Activated T-cell treated with anti-CD3 and anti-CD28 coated beads for 4 hours (primary cell): ENCODE measurements at regions not wholly inside any gene's neighbourhood (a gene's known extent, or its start where the extent isn't known, plus 50 kb on each side); places are given as distances from the start of the nearest gene placed in this dataset.

Experiments used
- DNase-seq: peaks from one replicate; pipeline ENCODE4 v3.0.0-alpha.2; 2020

DNA sequence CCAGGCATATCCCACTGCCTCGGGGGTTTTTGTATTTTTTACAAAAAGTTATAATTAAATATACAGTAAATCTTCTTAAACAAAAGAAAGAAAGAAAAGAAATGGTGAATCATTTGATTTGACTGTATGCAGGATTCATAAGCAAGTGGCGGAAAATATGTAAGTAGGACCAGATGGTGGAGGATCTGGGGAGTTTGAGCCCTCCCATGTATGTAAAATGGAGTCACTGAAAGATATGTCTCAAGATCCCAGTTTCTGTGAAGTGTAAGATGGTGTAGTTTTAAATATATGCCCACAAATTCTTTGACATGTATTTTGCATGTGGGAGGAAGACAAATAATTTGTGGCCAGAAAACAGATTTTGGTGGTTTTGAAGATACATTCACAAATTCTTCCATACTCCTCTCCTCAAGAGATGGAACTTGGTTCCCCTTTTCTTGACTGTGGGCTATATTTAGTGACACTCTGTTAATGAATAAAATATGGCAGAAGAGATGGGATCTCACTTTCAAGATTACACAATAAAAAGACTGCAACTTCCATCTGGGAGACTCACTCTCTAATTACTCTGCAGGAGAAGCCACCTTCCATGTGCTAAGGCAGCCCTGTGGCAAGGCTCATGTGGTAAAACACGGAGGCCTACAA lies 133.6 kb upstream of the S100G start:
- DNase-seq: no peak

DNA sequence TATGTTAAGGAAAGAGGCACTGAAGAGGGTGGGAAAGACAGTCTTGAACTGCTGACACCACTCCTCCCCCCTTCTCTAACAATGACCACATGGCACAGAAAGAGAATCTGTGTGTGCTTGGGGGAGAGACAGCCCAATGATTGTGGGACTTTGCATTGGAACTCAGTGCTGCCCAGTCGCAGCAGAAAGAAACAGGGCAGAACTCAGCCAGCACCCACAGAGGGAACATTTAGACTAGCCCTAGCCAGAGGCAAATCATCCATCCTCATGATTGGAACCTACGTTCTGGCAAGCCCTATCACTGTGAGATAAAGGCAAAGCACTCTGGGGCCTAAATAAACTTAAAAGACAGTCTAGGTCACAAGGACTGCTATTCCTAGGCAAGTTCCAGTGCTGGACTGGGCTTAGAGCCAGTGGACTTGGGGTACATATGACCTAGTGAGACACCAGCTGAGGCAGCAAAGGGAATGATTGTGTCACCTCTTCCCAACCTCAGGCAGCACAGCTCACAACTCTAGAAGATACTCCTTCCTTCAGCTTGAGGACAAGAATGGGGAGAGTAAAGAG lies 132.8 kb upstream of the S100G start:
- no peak for DNase-seq

DNA sequence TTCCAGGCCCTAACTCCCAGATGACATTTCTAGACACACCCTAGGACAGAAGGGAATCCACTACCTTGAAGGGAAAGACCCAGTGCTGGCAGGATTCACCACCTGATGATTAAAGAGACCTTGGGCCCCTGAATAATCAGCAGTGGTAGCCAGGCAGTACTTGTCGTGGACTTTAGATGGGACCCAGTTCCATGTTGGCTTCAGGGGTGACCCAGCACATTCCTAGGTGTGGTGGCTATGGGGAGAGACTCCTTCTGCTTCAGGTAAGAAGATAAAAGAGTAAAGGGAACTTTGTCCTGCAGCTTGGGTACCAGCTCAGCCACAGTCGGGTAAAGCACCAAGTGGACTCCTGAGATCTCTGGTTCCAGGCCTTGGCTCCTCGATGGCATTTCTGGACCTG lies 131.8 kb upstream of the S100G start:
- DNase-seq: no peak

DNA sequence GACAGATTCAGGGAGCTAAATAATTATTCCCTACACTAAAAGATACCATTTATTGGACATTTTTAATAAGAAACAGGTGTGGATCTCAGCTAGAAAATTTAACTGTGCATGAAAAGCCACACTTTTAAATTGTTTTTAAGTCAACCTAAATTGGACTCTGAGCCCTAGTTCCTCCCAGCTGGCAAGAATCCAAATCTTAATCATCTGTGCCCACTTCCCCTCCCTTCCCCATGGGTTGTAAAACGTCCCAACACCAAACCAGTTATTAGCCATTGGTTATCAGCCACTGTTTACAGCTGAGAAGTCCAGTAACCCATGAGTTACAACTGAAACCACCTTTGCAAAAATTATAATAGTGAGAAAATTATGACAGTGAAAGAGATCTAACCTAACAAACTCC lies 125.6 kb upstream of the S100G start:
- DNase-seq: no peak

DNA sequence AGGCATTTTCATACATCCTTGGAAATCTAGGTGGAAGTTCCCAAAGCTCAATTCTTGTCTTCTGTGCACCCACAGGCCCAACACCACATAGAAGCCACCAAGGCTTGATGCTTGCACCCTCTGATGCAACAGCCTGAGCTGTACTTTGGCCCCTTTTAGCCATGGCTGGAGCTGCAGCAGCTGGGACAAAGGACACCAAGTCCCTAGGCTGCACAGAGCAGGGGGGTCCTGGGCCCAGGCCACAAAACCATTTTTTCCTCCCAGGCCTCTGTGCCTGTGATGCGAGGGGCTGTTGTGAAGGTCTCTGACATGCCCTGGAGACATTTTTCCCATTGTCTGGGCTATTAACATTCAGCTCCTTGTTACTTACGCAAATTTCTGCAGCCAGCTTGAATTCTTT lies 124.0 kb upstream of the S100G start:
- no peak for DNase-seq

DNA sequence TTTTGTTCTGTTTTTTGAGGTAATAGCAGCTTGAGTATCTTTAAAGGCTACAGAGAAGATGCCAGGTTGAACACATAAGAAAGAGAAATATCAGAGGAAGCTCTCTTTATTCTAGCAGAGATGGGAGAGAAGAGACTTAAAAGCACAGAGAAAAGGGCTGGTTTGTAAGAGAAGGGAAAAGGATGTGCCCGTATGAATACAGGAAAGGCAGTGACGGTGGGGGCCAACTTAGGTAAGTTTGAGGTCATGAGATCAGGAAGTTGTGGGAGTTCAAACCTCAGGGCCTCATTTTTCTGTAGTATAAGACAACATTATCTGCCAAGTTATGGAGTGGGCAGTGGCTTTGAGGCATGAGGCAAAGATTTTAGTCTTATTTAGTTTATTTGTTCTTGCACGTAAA lies 121.3 kb upstream of the S100G start:
- no peak for DNase-seq
